OCI-LY7 (cell line): ENCODE measurements at regions not wholly inside any gene's neighbourhood (a gene's known extent, or its start where the extent isn't known, plus 50 kb on each side); places are given as distances from the start of the nearest gene placed in this dataset.

ENCODE experiments used
- BruUV-seq: library from RNA; stranded (reverse); fragments of 400-500 nt; replicated peaks from 2 replicates; lab custom pipeline; 2021; lab: Mats Ljungman, UMichigan
- CTCF ChIA-PET: fragments of 300-600 bp; sonication (Branson Sonifier 250); formaldehyde crosslinking; loops from one replicate; lab custom pipeline; 2022; ENCODE audit warnings: antibody characterized with exemption; ENCODE audit not compliant: unreplicated experiment; lab: Charles Lee
- POLR2A ChIA-PET: fragments of 300-600 bp; sonication (Branson Sonifier 250); formaldehyde crosslinking; loops from one replicate; lab custom pipeline; 2022; ENCODE audit warnings: antibody characterized with exemption; lab: Charles Lee
- DNase-seq: peaks from one replicate; pipeline ENCODE4 v3.0.0-alpha.2; 2015; ENCODE audit warnings: low spot score
- H2AFZ ChIP-seq: fragments of 200-600 bp; sonication (generic), shearing (Covaris generic); 2 replicates; pipeline ENCODE4 v1.6.1; 2014; ENCODE audit warnings: mild to moderate bottlenecking, antibody characterized with exemption, low read length, moderate library complexity
- H3K27ac ChIP-seq: fragments of 200-600 bp; sonication (generic); 2 replicates; pipeline ENCODE4 v1.5.1; 2014; ENCODE audit warnings: mixed run types, low read depth, mild to moderate bottlenecking, moderate library complexity, low read length, inconsistent platforms; ENCODE audit not compliant: poor library complexity, severe bottlenecking
- H3K36me3 ChIP-seq: fragments of 200-600 bp; sonication (generic); 2 replicates; pipeline ENCODE4 v1.6.1; 2014; ENCODE audit warnings: mild to moderate bottlenecking, antibody characterized with exemption, low read length, moderate library complexity, mixed read lengths; ENCODE audit not compliant: insufficient read depth
- H3K4me1 ChIP-seq: fragments of 200-600 bp; sonication (generic); 2 replicates; pipeline ENCODE4 v1.5.1; 2014; ENCODE audit warnings: mild to moderate bottlenecking, low read length; ENCODE audit not compliant: insufficient read depth, poor library complexity, severe bottlenecking
- H3K4me2 ChIP-seq: fragments of 200-600 bp; sonication (generic); 2 replicates; pipeline ENCODE4 v1.6.1; 2014; ENCODE audit warnings: mild to moderate bottlenecking, low read length
- H3K4me3 ChIP-seq: fragments of 200-600 bp; sonication (generic); 2 replicates; pipeline ENCODE4 v1.5.1; 2014; ENCODE audit warnings: mild to moderate bottlenecking, low read depth, low read length; ENCODE audit not compliant: poor library complexity, severe bottlenecking
- H3K79me2 ChIP-seq: fragments of 200-600 bp; sonication (generic); 2 replicates; pipeline ENCODE4 v1.6.1; 2016; ENCODE audit warnings: low read depth, mild to moderate bottlenecking, low read length, moderate library complexity, mixed read lengths; ENCODE audit not compliant: insufficient read depth
- H3K9me2 ChIP-seq: fragments of 200-600 bp; sonication (generic); 2 replicates; pipeline ENCODE4 v1.6.1; 2016; ENCODE audit warnings: mild to moderate bottlenecking, low read length, mixed read lengths; ENCODE audit not compliant: insufficient read depth
- H3K9me3 ChIP-seq: fragments of 200-600 bp; sonication (generic); 2 replicates; pipeline ENCODE4 v1.6.1; 2014; ENCODE audit warnings: mild to moderate bottlenecking, mixed run types, low read length, mixed read lengths
- H4K20me1 ChIP-seq: fragments of 200-600 bp; sonication (generic); 2 replicates; pipeline ENCODE4 v1.6.1; 2014; ENCODE audit warnings: mild to moderate bottlenecking, antibody characterized with exemption, low read length, moderate library complexity, mixed read lengths; ENCODE audit not compliant: insufficient read depth
- CTCF ChIP-seq: fragments of 200-600 bp; sonication (generic); conservative IDR thresholded peaks from 2 replicates; pipeline ENCODE4 v1.5.1; 2014; ENCODE audit warnings: mild to moderate bottlenecking, antibody characterized with exemption, low read length, moderate library complexity, mixed read lengths
- EZH2phosphoT487 ChIP-seq: fragments of 200-600 bp; sonication (generic); IDR thresholded peaks from 2 replicates; pipeline ENCODE4 v1.6.1; 2018; ENCODE audit warnings: low read depth, borderline replicate concordance, mild to moderate bottlenecking, mixed run types, antibody characterized with exemption, low read length, moderate library complexity, mixed read lengths
- intact Hi-C: fragments of 100-400 bp; cut with micrococcal nuclease; formaldehyde crosslinking; loops from one replicate; pipeline ENCODE4 v1.10.0; 2022; ENCODE audit not compliant: unreplicated experiment

GRCh38 chr12:38977132-38977531, 71.7 kb upstream of the CPNE8 start:
- Histone ChIP-seq H3K4me3 (no peak overlapping the region), H3K9me3 (no peaks in the 10 kb centered on the region), H4K20me1 (no peaks in the 10 kb centered on the region), H3K79me2 (no peaks in the 10 kb centered on the region), H3K4me1 (no peaks in the 10 kb centered on the region), H3K9me2 (no peaks in the 10 kb centered on the region), H3K36me3 (no peaks in the 10 kb centered on the region), H3K27ac (no peak overlapping the region), H3K4me2 (no peak overlapping the region), H2AFZ (no peak overlapping the region)
- ChIA-PET CTCF (no interaction called here), POLR2A (interaction anchor here (0.8 kb wide), 1 partner anchor 9 kb away, joined by 3 read pairs; no protein-coding TSS in a partner anchor)
- intact Hi-C loops: no loop called here
- TF ChIP-seq EZH2phosphoT487 (no peak), CTCF (no peak)
- DNase-seq: no peak
- no TSS peak for BruUV-seq

GRCh38 chr12:38969706-38970105, 64.3 kb upstream of the CPNE8 start:
- no peak for TF ChIP-seq EZH2phosphoT487
- TF ChIP-seq CTCF: no peak
- Histone ChIP-seq H3K4me1 (no peaks in the 10 kb centered on the region), H2AFZ (no peak overlapping the region), H3K4me3 (no peak overlapping the region), H3K9me3 (no peaks in the 10 kb centered on the region), H3K9me2 (no peaks in the 10 kb centered on the region), H3K27ac (no peak overlapping the region), H4K20me1 (no peaks in the 10 kb centered on the region), H3K79me2 (no peaks in the 10 kb centered on the region), H3K4me2 (no peak overlapping the region), H3K36me3 (no peaks in the 10 kb centered on the region)
- intact Hi-C loops: no loop called here
- no peak for DNase-seq
- POLR2A ChIA-PET: no interaction called here
- BruUV-seq: no TSS peak
- CTCF ChIA-PET: no interaction called here

- no peak for DNase-seq
- Histone ChIP-seq H2AFZ (no peak overlapping the region), H3K27ac (no peak overlapping the region), H3K4me2 (no peak overlapping the region), H3K36me3 (no peaks in the 10 kb centered on the region), H3K9me2 (no peaks in the 10 kb centered on the region), H3K4me1 (no peaks in the 10 kb centered on the region), H3K9me3 (no peaks in the 10 kb centered on the region), H4K20me1 (no peaks in the 10 kb centered on the region), H3K79me2 (no peaks in the 10 kb centered on the region), H3K4me3 (no peak overlapping the region)
- CTCF ChIA-PET: no interaction called here
- intact Hi-C loops: no loop called here
- no TSS peak for BruUV-seq
- TF ChIP-seq EZH2phosphoT487: no peak
- no peak for TF ChIP-seq CTCF
- POLR2A ChIA-PET: interaction anchor here (0.6 kb wide), 1 partner anchor 527 kb away, joined by 3 read pairs; no protein-coding TSS in a partner anchor
These were observed 56.3 kb upstream of the CPNE8 start for GRCh38 chr12:38961683-38962082.
